Upper lobe of left lung (tissue), 4 donors: ENCODE measurements at regions not wholly inside any gene's neighbourhood (a gene's known extent, or its start where the extent isn't known, plus 50 kb on each side); places are given as distances from the start of the nearest gene placed in this dataset.

Experiments used
- EP300 ChIP-seq, 4 donors: sonication (generic); formaldehyde crosslinking; IDR thresholded peaks; one replicate each; pipeline ENCODE4 v1.5.1; 2017; ENCODE audit warnings: antibody characterized with exemption in 4 of 4, control low read depth in 2 of 4
- POLR2A ChIP-seq, 4 donors: fragments of 450-650 bp; IDR thresholded peaks; one replicate each; pipeline ENCODE4 v1.5.1; 2016 to 2017; ENCODE audit warnings: antibody characterized with exemption in 4 of 4, mild to moderate bottlenecking in 2 of 4
- POLR2AphosphoS5 ChIP-seq, 2 donors: sonication (generic); formaldehyde crosslinking; IDR thresholded peaks; one replicate each; pipeline ENCODE4 v1.5.1; 2017; ENCODE audit warnings: antibody characterized with exemption in 2 of 2
- TF ChIP-seq, protein P1 (sequence below), 6 experiments: fragments of 450-650 bp in 4 of 6; fragments of 200-600 bp in 2 of 6; sonication (generic) in 2 of 6; IDR thresholded peaks; one replicate each; pipeline ENCODE4 v1.5.1; 2016 to 2019; ENCODE audit warnings: antibody characterized with exemption in 6 of 6

DNA sequence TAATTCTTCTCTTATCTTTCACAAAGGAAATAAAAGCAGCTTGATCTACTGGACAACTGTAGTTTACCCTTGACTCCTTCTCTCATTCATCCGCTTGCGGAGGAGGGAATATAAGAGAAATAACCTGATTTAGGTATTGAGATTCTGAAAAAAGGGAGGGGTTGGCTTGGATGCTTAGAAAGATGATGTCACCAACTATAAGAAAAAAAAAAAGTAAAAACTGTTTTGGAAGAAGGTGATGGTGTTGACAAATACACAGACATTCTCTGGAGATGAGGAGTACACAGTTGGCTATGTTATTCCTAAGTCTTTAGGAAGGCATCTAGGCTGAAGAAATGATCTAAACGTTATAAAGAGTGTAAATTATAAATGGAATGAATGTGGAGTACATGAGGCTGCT is 103.3 kb downstream of the TMEM114 start:
- TF ChIP-seq, protein P1, sequence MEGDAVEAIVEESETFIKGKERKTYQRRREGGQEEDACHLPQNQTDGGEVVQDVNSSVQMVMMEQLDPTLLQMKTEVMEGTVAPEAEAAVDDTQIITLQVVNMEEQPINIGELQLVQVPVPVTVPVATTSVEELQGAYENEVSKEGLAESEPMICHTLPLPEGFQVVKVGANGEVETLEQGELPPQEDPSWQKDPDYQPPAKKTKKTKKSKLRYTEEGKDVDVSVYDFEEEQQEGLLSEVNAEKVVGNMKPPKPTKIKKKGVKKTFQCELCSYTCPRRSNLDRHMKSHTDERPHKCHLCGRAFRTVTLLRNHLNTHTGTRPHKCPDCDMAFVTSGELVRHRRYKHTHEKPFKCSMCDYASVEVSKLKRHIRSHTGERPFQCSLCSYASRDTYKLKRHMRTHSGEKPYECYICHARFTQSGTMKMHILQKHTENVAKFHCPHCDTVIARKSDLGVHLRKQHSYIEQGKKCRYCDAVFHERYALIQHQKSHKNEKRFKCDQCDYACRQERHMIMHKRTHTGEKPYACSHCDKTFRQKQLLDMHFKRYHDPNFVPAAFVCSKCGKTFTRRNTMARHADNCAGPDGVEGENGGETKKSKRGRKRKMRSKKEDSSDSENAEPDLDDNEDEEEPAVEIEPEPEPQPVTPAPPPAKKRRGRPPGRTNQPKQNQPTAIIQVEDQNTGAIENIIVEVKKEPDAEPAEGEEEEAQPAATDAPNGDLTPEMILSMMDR (IDR thresholded peaks at IDR 0.05) = no peak
- TF ChIP-seq POLR2A (IDR thresholded peaks at IDR 0.05) = no peak
- TF ChIP-seq POLR2AphosphoS5 (IDR thresholded peaks at IDR 0.05) = no peak
- TF ChIP-seq EP300 (IDR thresholded peaks at IDR 0.05) = no peak
